ENCODE measurements at regions not wholly inside any gene's neighbourhood (a gene's known extent, or its start where the extent isn't known, plus 50 kb on each side); places are given as distances from the start of the nearest gene placed in this dataset.
"Not testable (repeated sequence)": the region's sequence is repeated elsewhere in the genome, so short reads cannot be mapped to it uniquely, and the experiment has no call there.

DNA sequence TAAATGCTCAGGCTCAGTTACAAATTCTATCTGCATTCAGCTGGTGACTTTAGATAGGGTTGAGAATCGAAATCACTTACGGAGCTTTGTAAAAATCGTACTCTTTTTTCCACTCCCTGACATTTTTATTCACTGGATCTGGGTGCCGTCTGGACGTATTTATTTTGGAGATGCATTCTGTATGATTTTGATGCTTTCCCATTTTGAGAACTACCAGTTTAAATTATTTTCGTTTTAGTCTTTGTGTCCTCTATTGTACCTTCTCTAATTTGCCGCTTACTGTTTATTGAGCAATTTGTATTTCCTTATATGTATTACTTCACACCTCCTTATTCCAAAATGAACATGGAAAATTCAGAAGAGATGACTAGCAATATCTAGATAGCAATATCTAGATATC, 96.2 kb downstream of the FASLG start:
- no peak for DNase-seq

DNA sequence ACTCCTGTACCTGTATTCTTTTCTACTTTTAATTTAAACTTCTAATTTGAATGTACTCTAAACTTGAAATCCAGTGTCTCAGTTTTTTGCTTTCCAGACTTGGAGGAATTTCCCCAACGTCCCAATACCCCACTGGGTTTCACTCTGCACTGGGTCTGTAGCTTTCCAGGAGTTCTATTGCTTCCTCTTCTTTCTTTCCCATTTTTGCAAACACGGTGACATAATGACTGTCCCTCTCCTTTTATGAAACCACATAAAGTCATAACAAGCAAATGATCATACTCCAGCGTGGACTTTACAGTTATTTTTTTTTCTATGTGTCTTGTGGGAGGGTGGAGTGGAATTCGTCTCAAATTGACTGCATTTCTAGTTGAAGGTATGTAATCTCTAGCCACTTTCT, 97.1 kb downstream of the FASLG start:
- no peak for DNase-seq

DNA sequence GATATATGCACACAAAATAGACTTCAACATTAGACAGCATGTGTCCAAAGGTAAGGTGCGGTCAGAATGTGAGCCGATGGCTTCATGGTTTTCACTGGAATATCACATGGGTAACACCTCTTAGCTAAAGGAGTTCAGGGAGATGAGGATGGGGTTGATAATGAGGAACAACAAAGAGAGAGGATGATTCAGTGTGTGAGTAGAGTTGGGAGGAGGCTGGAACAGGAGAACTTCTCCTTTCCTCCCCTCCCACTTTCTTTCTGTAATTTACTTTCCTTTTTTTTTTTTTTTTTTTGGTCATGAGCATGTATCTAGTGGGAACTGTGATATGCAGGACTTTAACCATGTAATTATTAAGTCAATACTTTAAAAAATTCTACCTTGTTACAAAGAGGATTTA, 99.4 kb downstream of the FASLG start:
- DNase-seq = no peak

DNA sequence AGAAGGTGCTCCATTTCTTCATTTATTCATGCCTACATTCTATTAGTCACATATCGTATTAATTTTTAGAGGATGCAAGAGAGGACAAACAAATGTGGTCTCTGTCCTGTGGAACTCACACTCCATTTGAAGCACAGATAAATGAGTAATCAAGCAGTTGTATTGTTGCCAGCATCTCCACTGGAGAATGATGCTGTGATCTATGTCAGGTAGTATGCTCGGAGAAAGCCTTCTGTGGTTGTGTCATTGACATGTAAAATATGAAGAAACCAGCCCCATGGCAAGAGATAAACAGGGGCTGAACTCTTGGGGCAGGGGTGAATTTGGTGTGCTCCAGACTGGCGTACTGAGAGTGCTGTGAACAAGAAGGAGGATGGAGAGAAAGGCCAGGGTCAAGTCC, 101.2 kb downstream of the FASLG start:
- DNase-seq = no peak

DNA sequence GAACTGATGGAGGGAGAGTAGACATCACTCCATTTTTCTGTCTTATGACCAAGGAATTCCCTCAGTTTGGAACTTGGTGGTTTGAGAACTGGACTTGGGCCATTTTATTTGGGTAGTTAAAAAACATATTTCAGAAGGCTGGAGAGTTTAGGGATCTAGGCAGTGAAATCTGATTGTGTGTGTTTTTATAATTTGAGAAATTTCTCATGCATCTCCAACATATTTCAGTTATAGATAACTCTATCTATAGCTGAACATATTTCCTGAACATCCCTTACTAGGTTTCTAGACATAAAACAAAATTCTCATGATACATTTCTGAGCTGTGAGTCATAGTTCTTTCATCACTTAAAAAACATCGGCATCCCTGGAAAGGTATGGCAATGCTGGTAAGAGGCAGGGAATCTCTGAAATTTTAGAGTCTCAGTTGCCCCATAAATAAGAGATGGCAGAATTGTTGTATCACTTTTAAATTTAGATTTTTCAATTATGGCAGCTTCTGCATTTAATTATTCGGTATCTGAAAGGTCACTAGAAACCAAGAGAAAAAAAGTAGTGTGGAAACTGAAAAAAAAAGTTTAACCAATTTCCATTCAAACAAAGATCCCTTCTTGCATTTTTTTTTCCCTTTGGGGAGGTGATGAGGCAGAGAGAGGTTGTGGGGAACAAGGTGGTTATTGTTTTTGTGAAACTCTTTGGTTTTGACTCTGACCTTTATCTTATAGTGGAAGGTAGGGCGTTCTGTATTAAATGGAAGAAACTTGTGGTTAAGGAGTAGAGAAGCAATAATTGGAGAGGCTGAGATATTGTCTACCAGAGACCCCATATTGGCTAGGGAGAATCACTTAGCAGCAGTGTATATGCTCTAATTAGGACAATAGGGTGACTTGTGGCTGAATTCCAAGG, 102.9 kb downstream of the FASLG start:
- no peak for DNase-seq

DNA sequence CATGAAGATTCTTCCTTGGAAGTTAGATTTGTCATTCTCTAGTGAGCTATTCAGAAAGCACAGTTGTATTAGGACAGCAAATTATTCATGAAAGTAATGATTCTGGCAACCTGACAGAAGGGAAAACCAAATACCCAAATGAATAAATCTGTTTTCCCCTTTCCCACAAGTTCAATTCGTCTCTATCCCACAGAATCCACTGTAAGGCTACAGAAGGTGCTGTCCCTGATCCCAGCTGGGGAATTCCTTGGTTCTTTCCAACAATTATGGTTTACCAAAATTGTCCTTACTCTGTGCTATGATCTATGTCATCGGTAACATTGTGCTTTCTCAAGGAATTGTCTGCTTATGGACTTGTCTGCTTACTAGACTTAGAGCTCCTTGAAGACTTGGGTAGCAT, 104.2 kb downstream of the FASLG start:
- no peak for DNase-seq

DNA sequence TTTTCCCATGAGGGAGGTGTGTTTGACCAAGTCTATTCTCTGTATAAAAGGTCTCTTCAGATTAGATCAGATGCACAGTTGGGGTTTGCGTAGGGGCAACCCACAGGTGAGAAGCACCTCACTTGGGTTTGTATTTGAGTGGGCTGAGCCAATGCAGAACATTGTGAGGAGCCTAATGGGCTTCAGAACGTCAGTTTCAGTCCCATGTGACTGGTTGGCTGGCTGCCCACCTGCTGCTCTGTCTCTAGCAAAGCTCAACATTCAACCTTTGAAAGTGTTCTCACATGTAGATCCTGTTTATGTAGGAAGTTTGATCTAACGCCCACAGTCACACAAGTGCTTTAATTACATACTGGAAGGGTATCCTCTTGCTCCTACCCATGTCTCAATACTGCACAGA, 105.5 kb downstream of the FASLG start:
- no peak for DNase-seq

DNA sequence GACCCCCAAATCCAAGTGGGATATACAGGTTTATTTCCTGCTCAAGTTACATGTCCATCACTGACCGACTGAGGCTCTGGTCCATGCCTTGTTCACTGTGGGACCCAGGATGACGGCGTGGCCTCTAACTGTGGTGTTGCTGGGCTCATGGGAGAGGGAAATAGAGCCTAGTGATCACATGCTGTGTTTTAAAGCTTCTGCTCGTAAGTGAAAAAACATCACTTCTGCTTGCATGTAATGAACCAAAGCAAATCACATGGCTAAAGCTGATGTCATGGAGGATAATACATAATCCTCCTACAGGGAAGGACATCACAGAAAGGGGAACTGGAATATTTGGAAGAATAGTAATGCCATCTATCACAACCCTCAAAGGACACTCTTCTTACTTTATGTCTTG, 107.6 kb downstream of the FASLG start:
- no peak for DNase-seq

DNA sequence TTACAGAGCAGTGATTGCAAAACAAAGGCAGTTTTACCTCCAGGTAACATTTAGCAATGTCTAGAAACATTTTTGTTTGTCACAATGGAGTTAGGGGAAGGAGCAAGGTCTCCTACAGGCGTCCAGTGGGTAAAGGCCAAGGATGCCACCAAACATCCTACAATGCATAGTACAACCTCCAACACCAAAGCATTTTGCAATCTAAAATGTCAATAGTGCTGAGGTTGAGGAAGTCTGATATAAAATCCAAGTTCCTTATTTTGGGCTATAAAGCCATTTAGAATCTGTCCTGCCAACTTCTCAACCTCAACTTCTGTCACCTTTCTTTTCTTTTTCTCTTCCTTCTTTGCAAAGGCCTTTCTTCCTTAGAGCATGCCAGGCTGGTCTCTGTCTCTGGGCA, 111.2 kb downstream of the FASLG start:
- no peak for DNase-seq

DNA sequence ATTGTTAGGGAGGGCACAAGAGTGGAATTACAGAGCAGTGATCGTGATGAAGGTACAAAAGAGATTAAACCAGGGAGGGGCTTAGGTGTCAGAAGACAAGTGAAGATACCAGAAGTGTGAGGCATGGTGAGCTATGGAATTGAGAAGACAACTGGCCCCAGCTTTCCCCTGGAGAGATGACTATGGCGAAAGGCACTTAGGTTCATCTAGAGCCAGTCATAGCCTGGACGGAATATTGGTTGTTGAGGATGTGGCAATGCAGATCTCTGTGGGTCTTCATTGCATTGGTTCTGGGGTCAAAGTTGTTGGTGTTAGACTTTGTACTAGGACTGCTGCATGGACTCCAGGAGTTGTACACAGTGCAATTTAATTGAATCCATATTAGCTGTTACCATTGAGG, 115.7 kb downstream of the FASLG start:
- no peak for DNase-seq

DNA sequence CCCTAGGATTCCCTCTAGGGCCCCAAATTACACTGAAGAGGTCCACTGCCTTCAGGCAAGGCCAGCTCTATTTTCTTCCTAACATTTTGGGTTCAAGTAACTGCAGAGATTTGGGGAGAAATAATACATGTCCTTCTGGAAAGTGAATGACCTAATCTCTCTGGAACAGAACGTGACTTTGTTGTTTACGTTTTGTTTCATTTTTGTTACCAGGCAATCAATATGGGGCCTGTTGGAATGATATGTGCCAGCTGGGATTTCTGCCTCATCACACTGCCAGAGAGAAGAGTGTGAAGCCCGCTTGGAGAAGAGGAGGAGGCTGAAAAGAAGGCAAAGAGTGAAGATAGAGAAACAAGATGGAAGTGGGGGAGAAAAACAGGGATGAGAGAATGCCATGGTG, 116.7 kb downstream of the FASLG start:
- DNase-seq = no peak

DNA sequence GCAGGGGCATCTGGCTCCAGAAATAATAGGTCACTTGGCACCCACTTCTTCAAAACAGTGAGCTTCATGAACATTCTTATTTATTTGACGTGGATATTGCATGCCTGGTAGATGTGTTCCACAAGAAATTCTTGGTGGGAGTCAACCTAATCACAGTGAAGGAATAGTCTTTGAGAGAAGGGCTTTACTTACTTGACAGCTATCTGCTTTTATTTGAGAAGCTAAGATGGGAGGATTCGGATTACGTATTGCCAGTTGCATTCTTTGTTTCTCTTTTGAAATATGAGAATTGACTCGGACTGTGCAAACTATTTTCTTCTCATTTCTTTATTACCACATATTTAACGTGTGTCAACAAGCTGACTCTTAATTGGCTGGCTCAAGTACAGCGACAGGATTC, 117.2 kb downstream of the FASLG start:
- no peak for DNase-seq

DNA sequence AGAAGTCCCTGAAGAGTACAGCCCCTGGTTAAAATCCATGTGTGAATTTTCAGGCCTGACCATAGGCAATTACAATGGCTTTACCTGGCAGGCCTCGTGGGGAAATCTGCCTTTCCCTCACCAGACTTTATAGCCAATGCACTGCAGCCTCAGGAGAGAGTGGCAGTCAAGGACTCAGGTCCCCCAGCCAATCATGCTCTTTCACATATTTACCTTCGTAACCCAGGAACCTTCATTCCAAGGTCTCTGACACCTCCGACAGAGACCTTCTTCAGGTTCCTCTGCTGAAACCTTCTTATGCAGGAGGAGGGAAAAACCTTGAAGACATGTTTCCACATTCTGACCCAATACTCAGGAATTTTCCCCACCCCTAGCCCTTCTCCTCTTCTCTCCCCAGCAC, 118.9 kb downstream of the FASLG start:
- DNase-seq = no peak

DNA sequence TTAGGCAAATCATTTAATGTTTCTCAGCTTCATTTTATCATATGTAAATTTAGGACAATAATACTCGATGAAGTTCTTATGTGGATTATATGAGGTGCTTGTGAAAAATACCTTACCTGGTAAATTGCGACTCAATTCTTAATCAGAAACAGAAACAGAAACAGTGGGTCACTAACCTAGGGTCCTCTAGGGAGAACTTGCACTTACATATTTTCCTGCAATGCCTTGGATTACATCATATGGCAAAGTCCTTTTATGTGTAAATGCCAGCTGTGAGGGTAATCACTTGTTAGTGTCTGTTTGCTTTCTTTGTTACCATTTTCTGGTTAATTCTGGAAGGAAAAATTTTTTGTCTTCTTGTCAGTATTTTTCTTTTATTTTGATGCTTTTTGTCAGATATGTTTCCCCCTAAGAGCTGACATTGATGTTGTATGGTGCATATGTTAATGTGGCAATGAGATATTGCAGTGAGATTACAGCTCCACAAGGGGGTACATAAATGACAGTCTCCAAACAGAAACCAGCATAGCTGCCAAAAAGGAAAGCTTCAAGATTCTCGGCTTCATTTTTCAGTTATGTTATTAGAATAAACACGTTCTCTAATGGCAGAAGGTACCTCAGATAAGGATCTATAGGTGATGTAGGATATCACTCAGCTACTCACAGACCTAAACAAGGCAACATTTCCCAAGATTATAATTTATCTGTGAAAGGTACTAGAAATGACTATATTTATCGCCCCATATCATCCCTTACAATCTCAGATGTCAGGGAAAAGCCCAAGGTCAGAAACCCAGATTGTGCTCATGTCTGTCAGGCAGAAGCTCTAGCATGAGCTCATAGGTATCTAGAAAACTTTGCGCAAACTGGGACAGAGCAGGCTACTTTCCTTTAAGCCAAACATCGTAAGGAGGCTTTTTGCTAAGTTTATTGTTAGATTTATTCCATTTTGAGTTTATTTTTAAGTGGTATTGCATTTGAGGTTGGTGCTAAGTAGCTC, 119.9 kb downstream of the FASLG start:
- peak; percentile 74 for DNase-seq

DNA sequence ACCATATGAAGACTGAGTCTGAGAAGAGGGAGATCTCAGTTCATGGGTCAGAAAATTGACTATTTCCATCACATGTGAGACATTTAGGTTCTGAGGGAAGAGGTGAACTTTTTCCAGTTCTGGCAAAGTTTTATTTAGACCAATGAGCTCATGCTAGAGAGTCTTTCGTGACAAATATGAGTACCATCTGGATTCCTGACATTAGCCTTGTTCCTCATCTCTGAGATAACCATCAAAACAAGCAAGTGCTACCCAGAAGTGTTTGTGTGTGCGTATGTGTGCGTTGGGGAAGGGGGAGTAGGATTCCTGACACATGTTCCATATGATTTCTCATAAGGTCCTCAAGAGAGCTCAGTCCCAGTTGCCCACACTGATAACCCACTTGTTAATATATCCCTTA, 120.6 kb downstream of the FASLG start:
- no peak for DNase-seq

DNA sequence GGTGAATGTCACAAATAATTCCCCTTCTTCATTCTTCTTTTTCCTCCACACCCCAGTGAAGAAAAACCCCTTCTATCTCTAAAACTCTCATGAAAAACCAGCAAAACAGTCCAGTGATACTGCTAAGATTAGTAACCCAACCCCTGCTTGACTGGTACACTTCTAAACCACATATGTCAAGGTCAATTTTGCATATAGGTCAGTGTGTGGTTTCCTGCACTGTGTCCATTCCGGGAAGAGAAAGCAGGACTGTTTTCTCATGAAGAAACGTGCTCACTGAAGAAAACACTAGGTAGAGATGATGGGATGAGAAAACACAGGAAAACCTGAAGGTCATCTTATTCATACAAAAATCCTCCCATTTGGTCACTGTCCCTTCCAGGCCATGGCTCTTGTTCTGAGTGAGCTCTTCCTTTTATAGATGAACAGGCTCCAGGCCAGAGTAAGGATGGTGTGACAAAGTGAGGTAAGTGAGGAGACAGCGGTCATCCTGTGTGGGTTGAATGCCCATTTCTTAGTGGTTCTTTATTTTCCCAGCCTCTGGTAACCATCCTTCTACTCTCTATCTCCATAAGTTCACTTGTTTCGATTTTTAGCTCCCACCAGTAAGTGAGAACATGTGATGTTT, 122.7 kb downstream of the FASLG start:
- DNase-seq = no peak

DNA sequence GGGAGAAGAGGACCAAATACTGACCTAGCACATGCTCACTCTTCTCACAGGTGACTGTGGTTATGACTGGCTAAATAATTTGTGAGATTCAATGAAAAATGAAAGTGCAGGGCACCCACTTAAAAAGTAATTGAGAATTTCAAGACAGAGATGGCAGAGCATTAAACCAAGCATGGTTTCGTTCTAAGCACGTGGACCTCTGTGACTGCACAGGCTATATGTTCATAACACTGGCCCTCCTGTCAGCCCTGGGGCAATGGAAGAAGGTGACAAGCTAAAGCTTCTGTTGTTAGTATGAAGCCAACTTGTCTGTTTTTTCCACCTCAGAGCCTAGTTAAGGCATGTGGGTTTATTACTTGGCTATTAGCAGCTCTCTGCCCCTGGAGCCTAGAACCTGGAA, 130.9 kb downstream of the FASLG start:
- no peak for DNase-seq

DNA sequence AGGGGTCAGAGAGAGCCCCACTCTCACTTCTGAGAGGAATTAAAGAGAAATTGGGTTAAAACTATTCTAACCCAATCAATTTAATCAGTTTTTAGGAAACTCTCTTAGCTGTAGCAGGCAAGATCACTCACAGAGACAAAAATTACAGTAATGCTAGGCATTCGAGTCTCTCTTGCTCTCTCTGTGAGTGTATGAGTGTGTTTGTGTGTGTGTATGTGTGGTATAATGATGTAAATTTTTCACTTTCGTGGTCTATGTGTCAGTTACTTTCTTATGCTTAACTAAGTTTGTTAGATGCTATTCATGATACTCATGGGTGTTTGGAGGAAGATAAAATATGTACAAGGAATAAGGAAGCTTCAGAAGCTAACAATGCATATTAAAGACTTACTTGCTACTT, 131.3 kb downstream of the FASLG start:
- DNase-seq = no peak

DNA sequence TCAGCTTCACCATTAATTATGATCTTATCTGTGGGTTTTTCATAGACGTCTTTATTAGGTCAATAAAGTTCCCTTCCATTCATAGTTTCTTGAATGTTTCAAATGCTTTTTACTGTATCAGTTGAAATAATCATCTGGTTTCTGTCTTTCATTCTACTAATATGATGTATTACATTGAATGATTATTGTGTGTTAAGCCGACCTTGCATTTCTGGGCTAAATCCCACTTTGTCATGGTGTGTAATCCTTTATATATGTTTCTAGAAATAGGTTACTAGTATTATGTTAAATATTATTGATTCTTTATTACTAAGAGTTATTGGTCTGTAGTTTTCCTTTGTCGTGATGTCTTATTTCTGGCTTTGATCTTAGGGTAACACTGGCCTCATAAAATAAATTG, 134.9 kb downstream of the FASLG start:
- DNase-seq = no peak

DNA sequence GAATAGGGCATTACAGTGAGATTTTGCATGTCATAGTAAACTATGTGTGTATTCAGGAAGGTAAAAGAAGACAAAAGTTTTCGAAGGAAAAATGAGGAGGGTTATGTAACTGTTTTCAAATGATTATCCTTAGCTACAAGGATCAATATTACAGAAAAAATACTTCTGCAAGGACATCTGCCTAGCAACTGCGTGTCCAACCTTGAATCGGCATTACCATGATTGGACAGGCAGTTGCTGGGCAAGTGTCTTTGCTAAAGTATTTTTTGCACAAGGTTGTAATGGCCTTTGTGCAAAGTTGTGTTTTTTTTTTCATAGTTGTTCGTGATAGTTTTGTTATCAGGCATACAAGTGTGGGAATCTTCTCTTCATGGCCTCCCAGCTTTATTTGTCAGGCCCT, 136.8 kb downstream of the FASLG start:
- DNase-seq = no peak

DNA sequence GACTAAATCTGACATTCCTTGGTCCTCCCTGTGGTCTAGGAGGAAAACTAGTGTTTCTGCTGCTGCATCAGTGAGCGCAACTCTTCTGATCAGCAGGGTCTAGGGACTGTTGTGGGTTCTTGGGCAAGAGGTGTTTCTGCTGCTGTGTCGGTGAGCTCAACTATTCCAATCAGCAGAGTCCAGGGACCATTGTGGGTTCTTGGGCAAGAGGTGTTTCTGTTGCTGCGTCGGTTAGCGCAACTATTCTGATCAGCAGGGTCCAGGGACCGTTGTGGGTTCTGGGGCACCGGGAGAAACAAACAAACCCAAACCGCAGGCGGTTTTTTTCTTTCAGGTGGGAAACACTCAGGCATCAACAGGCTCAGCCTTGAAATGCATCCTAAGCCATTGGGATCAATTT, 140.9 kb downstream of the FASLG start:
- not testable (repeated sequence) for DNase-seq

DNA sequence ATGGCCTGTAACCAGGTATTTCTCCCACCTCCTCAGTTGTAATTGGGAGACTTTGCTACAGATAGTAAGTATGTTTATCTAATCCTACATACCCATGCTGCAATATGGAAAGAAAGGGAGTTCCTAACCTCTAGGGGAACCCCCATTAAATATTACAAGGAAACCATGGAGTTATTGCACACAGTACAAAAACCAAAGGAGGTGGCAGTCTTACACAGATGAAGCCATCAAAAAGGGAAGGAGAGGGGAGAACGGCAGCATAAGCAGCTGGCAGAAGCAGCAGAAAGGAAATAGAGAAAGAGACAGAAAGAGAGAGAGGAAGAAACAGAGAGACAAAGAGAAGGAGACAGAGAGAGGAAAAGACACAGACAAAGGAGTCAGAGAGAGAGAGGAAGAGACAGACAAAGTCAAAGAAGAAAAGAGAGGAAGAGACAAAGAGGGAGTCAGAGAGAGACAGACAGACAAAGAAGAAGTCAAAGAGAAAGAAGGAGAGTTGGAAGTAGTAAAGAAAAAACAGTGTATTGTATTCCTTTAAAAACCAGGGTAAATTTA, 142.9 kb downstream of the FASLG start:
- no peak for DNase-seq

DNA sequence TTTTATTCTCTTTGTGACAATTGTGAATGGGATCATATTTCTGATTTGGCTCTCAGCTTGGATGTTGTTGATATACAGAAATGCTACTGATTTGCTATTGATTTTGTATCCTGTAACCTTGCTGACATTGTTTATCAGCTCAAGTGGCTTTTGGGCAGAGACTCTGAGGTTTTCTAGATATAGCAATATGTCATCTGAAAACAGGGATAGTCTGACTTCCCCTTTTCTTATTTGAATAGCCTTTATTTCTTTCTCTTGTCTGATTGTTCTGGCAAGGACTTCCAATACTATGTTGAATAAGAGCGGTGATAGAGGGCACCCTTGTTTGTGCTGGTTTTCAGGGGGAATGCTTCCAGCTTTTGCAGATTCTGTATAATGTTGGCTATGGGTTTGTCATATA, 150.8 kb downstream of the FASLG start:
- no peak for DNase-seq

Data from NCI-H526 treated with DMSO at 0.1 percent for 48 hours (cell line).